Vagina (tissue), 2 donors: ENCODE measurements at regions not wholly inside any gene's neighbourhood (a gene's known extent, or its start where the extent isn't known, plus 50 kb on each side); places are given as distances from the start of the nearest gene placed in this dataset.

Experiments
- DNase-seq, 2 donors: peaks; one replicate each; pipeline ENCODE4 v3.0.0-alpha.2; 2017; ENCODE audit errors: extremely low spot score in 2 of 2
- H3K27ac ChIP-seq: fragments of 200-600 bp; sonication (generic); one replicate; pipeline ENCODE4 v1.5.1; 2019
- H3K27me3 ChIP-seq: fragments of 200-600 bp; sonication (generic); one replicate; pipeline ENCODE4 v1.5.1; 2019
- H3K36me3 ChIP-seq, 2 donors: fragments of 200-600 bp; sonication (generic); one replicate each; pipeline ENCODE4 v1.5.1; 2017 to 2019
- H3K4me1 ChIP-seq: fragments of 200-600 bp; sonication (generic); one replicate; pipeline ENCODE4 v1.5.1; 2019
- H3K4me3 ChIP-seq, 2 donors: fragments of 200-600 bp; sonication (generic); 1 replicate in 1 of 2; 2 replicates in 1 of 2; pipeline ENCODE4 v1.5.1; 2016 to 2019
- H3K9me3 ChIP-seq: fragments of 200-600 bp; sonication (generic); one replicate; pipeline ENCODE4 v1.5.1; 2019
- CTCF ChIP-seq, 3 experiments: fragments of 450-650 bp in 2 of 3; fragments of 200-600 bp in 1 of 3; sonication (generic) in 1 of 3; IDR thresholded peaks; one replicate each; pipeline ENCODE4 v1.5.1; 2017 to 2019; ENCODE audit warnings: antibody characterized with exemption in 3 of 3, mild to moderate bottlenecking in 2 of 3, moderate library complexity in 2 of 3
- POLR2A ChIP-seq, 2 donors: fragments of 450-650 bp; IDR thresholded peaks; one replicate each; pipeline ENCODE4 v1.6.1; 2017; ENCODE audit warnings: antibody characterized with exemption in 2 of 2, mild to moderate bottlenecking in 2 of 2, moderate library complexity in 2 of 2
- POLR2AphosphoS5 ChIP-seq, 2 donors: sonication (generic); formaldehyde crosslinking; IDR thresholded peaks; one replicate each; pipeline ENCODE4 v1.9.0; 2017; ENCODE audit warnings: antibody characterized with exemption in 2 of 2, mild to moderate bottlenecking in 2 of 2, low read depth in 1 of 2; ENCODE audit not compliant: insufficient read depth in 1 of 2
- intact Hi-C: fragments of 100-400 bp; cut with DNase I; formaldehyde crosslinking; loops from one replicate; pipeline ENCODE4 v1.15.1; 2023

GRCh38 chr12:72102150-72102549 is 163.5 kb downstream of the TPH2 start:
- no peaks in the 10 kb centered on the region for H3K27me3 ChIP-seq
- TF ChIP-seq CTCF (IDR thresholded peaks at IDR 0.05) (no peak), POLR2A (IDR thresholded peaks at IDR 0.05) (no peak), POLR2AphosphoS5 (IDR thresholded peaks at IDR 0.05; ENCODE audit: insufficient read depth in 1 of 2, low read depth in 1 of 2) (no peak)
- H3K4me1 ChIP-seq, result no peaks in the 10 kb centered on the region
- H3K4me3 ChIP-seq, result no peak overlapping the region
- intact Hi-C loops, result no loop called here
- no peaks in the 10 kb centered on the region for H3K36me3 ChIP-seq
- no peak overlapping the region for H3K27ac ChIP-seq
- no peaks in the 10 kb centered on the region for H3K9me3 ChIP-seq
- no peak for DNase-seq

GRCh38 chr12:72105849-72106248 is 166.3 kb upstream of the TRHDE start:
- DNase-seq, result no peak
- H3K9me3 ChIP-seq, result no peaks in the 10 kb centered on the region
- no peaks in the 10 kb centered on the region for H3K36me3 ChIP-seq
- H3K4me3 ChIP-seq, result no peak overlapping the region
- H3K27me3 ChIP-seq, result no peaks in the 10 kb centered on the region
- H3K27ac ChIP-seq, result no peak overlapping the region
- no peaks in the 10 kb centered on the region for H3K4me1 ChIP-seq
- TF ChIP-seq POLR2AphosphoS5 (IDR thresholded peaks at IDR 0.05; ENCODE audit: insufficient read depth in 1 of 2, low read depth in 1 of 2), result no peak
- TF ChIP-seq CTCF (IDR thresholded peaks at IDR 0.05), result no peak
- TF ChIP-seq POLR2A (IDR thresholded peaks at IDR 0.05), result no peak
- intact Hi-C loops, result no loop called here

- Histone ChIP-seq H3K36me3 (no peaks in the 10 kb centered on the region), H3K27me3 (no peaks in the 10 kb centered on the region), H3K9me3 (no peaks in the 10 kb centered on the region), H3K4me3 (no peak overlapping the region), H3K27ac (no peak overlapping the region), H3K4me1 (no peaks in the 10 kb centered on the region)
- intact Hi-C loops, result no loop called here
- no peak for TF ChIP-seq POLR2AphosphoS5 (IDR thresholded peaks at IDR 0.05; ENCODE audit: insufficient read depth in 1 of 2, low read depth in 1 of 2)
- no peak for TF ChIP-seq POLR2A (IDR thresholded peaks at IDR 0.05)
- no peak for TF ChIP-seq CTCF (IDR thresholded peaks at IDR 0.05)
- no peak for DNase-seq
Observed at GRCh38 chr12:72110937-72111650, 161.1 kb upstream of the TRHDE start.

- DNase-seq, result no peak
- Histone ChIP-seq H3K27me3 (no peaks in the 10 kb centered on the region), H3K36me3 (no peaks in the 10 kb centered on the region), H3K27ac (no peak overlapping the region), H3K4me1 (no peaks in the 10 kb centered on the region), H3K9me3 (no peaks in the 10 kb centered on the region), H3K4me3 (no peak overlapping the region)
- TF ChIP-seq POLR2A (IDR thresholded peaks at IDR 0.05) (no peak), POLR2AphosphoS5 (IDR thresholded peaks at IDR 0.05; ENCODE audit: insufficient read depth in 1 of 2, low read depth in 1 of 2) (no peak), CTCF (IDR thresholded peaks at IDR 0.05) (no peak)
- intact Hi-C loops, result no loop called here
Observed at GRCh38 chr12:72111706-72112105, 160.5 kb upstream of the TRHDE start.

- no peak for DNase-seq
- no peaks in the 10 kb centered on the region for H3K4me1 ChIP-seq
- H3K27ac ChIP-seq, result no peak overlapping the region
- H3K27me3 ChIP-seq, result no peaks in the 10 kb centered on the region
- H3K4me3 ChIP-seq, result no peak overlapping the region
- TF ChIP-seq CTCF (IDR thresholded peaks at IDR 0.05) (no peak), POLR2A (IDR thresholded peaks at IDR 0.05) (no peak), POLR2AphosphoS5 (IDR thresholded peaks at IDR 0.05; ENCODE audit: insufficient read depth in 1 of 2, low read depth in 1 of 2) (no peak)
- H3K9me3 ChIP-seq, result no peaks in the 10 kb centered on the region
- intact Hi-C loops, result no loop called here
- H3K36me3 ChIP-seq, result no peaks in the 10 kb centered on the region
Observed at GRCh38 chr12:72133497-72134055, 138.6 kb upstream of the TRHDE start.
